C4-2B (cell line): ENCODE measurements at regions not wholly inside any gene's neighbourhood (a gene's known extent, or its start where the extent isn't known, plus 50 kb on each side); places are given as distances from the start of the nearest gene placed in this dataset.

Experiments
- CTCF ChIP-seq: fragments of 450-650 bp; conservative IDR thresholded peaks from 2 replicates; pipeline ENCODE4 v1.5.1; 2017; ENCODE audit warnings: mild to moderate bottlenecking
- ZFX ChIP-seq: fragments of 450-650 bp; IDR thresholded peaks from 2 replicates; pipeline ENCODE4 v1.6.1; 2017

GRCh38 chr7:91710881-91711280, 169.6 kb downstream of the MTERF1 start:
- TF ChIP-seq CTCF (no peak), ZFX (no peak)
